Adrenal gland (tissue), 9 donors: ENCODE measurements at regions not wholly inside any gene's neighbourhood (a gene's known extent, or its start where the extent isn't known, plus 50 kb on each side); places are given as distances from the start of the nearest gene placed in this dataset.

Experiments
- DNase-seq, 7 donors: peaks; one replicate each; pipeline ENCODE4 v3.0.0-alpha.2; 2019 to 2020
- H3K27ac ChIP-seq, 5 donors: fragments of 200-600 bp; sonication (generic) in 4 of 5; 1 replicate in 3 of 5; 2 replicates in 2 of 5; pipeline versions ENCODE4 v1.5.1 to v1.8.0; 2016 to 2020; ENCODE audit warnings: mild to moderate bottlenecking in 1 of 5
- H3K27me3 ChIP-seq: fragments of 200-600 bp; 2 replicates; pipeline ENCODE4 v1.8.0; 2021
- H3K36me3 ChIP-seq, 2 donors: fragments of 200-600 bp; replicated peaks in 1 of 2; 1 replicate in 1 of 2; 2 replicates in 1 of 2; pipeline versions ENCODE4 v1.5.1 to v1.8.0; 2018 to 2022
- H3K4me1 ChIP-seq, 2 donors: fragments of 200-600 bp; replicated peaks in 1 of 2; 1 replicate in 1 of 2; 2 replicates in 1 of 2; pipeline versions ENCODE4 v1.5.1 to v1.8.0; 2018 to 2021
- H3K4me3 ChIP-seq, 4 donors: fragments of 200-600 bp; sonication (generic) in 3 of 4; one replicate each; pipeline ENCODE4 v1.5.1; 2016 to 2018
- H3K9me3 ChIP-seq, 3 donors: fragments of 200-600 bp; sonication (generic) in 1 of 3; replicated peaks in 1 of 3; 1 replicate in 2 of 3; 2 replicates in 1 of 3; pipeline versions ENCODE4 v1.5.1 to v1.8.0; 2016 to 2021
- POLR2A ChIP-seq, 2 donors: fragments of 450-650 bp; IDR thresholded peaks; one replicate each; pipeline ENCODE4 v1.6.1; 2017; ENCODE audit warnings: antibody characterized with exemption in 2 of 2, mild to moderate bottlenecking in 2 of 2, moderate library complexity in 1 of 2
- WGBS, 4 donors: extraction: QIAGEN DNeasy Blood & Tissue Kit in 2 of 4; methylation state at CpG; one replicate each; pipeline versions ENCODE4 v1.1.5 to v1.1.7; 2013 to 2017; 5-methylcytosine and 5-hydroxymethylcytosine counted together
- intact Hi-C, 2 donors: fragments of 100-400 bp; cut with DNase I; formaldehyde crosslinking; loops; one replicate each; pipeline versions ENCODE4 v1.14.1 to v1.15.0; 2022 to 2023
- TF ChIP-seq, protein P1 (sequence below), 6 experiments: fragments of 450-650 bp in 4 of 6; fragments of 200-600 bp in 2 of 6; sonication (generic) in 1 of 6; IDR thresholded peaks; 1 replicate in 5 of 6; 2 replicates in 1 of 6; pipeline versions ENCODE4 v1.5.1 to v1.8.0; 2016 to 2021; ENCODE audit warnings: antibody characterized with exemption in 6 of 6, mild to moderate bottlenecking in 2 of 6, moderate library complexity in 1 of 6
- donor health status: healthy with polysubstance abuse.
- donor health status: Bipolar disorder and iron deficiency.
- donor health status: DM: yes; HTN: yes; CAD: no.
- donor health status: DM: no; HTN: no; CAD: no.
- donor health status: DM: no; HTN: no; CAD: no.

DNA sequence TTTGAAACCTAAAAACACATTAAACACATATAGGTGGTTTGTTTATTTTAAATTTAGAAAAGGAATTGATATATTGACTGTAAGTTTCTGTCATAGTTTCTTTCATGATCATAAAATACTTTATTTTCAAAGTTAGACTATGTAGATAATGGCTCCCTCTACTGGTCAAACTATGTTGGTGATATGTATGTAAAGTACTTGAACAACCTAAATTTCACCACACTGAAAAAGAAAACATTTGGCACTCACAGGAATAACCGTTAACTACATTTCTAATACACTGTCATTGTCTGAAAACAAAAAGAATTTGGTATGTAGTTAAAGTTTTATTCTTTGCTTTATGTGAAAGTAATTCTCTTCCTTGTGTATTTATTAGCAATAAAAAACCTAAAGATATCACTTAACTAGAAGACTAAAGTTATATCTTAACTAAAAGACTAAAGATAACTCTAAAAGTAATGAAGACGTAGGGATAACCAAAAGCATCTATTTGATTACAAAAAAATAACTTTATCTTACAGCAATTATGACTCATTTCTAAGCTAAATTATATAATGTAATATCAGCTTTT lies 427.5 kb downstream of the VGLL3 start:
- Histone ChIP-seq H3K4me1 (no peaks in the 10 kb centered on the region), H3K27ac (no peak overlapping the region), H3K9me3 (no peaks in the 10 kb centered on the region), H3K27me3 (no peaks in the 10 kb centered on the region), H3K36me3 (no peaks in the 10 kb centered on the region), H3K4me3 (no peak overlapping the region)
- intact Hi-C loops: no loop called here
- 12 to 17% (median 15%) methylated on average over 2 of the region's 2 CpGs for WGBS, 4 donors
- TF ChIP-seq, protein P1, sequence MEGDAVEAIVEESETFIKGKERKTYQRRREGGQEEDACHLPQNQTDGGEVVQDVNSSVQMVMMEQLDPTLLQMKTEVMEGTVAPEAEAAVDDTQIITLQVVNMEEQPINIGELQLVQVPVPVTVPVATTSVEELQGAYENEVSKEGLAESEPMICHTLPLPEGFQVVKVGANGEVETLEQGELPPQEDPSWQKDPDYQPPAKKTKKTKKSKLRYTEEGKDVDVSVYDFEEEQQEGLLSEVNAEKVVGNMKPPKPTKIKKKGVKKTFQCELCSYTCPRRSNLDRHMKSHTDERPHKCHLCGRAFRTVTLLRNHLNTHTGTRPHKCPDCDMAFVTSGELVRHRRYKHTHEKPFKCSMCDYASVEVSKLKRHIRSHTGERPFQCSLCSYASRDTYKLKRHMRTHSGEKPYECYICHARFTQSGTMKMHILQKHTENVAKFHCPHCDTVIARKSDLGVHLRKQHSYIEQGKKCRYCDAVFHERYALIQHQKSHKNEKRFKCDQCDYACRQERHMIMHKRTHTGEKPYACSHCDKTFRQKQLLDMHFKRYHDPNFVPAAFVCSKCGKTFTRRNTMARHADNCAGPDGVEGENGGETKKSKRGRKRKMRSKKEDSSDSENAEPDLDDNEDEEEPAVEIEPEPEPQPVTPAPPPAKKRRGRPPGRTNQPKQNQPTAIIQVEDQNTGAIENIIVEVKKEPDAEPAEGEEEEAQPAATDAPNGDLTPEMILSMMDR (IDR thresholded peaks at IDR 0.05): peak; percentile 15 to 66 (median 32)
- no peak for TF ChIP-seq POLR2A (IDR thresholded peaks at IDR 0.05)
- no peak for DNase-seq

DNA sequence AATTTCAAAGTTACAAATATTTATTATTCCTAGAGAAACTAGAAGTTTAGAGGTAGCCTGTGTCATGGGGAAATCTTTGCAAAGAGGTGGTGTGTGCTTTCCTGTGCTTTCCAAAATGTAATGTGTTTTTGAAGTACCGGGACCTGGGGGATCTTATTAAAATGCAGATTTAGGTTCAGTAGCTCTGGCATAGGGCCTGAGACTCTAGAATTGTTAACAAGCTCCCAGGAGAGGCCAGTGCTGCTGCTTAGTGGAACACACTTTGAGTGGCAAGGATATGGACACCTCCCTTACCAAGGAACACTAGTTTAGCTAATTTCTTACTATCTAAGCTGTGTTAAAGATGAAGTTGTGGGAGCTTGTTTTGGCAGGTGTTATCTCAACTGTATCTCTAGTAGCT lies 428.9 kb downstream of the VGLL3 start:
- Histone ChIP-seq H3K27ac (no peak overlapping the region), H3K4me3 (no peak overlapping the region), H3K9me3 (no peaks in the 10 kb centered on the region), H3K36me3 (no peaks in the 10 kb centered on the region), H3K4me1 (no peaks in the 10 kb centered on the region), H3K27me3 (no peaks in the 10 kb centered on the region)
- no peak for TF ChIP-seq POLR2A (IDR thresholded peaks at IDR 0.05)
- WGBS, 4 donors: 47 to 69% (median 54%) methylated on average over 1 of the region's 1 CpG
- intact Hi-C loops: no loop called here
- no peak for DNase-seq

DNA sequence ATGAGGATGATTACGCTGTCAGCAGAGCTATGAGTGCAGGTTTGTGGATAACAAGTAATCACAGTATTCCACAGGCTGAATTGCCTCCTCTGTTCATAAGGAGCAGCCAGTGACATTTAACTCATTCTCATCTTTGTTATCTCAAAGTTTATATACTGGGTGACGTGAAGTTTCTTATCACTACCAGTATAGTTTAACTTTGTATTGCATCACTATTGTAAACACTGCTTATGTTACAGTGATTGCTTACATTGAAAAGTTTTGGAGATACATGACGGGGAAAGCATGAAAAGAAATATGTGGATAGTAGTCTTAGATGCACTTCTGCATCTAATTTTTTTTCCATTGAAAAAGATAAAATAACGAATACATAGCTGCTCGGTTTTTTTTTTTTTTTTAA lies 429.7 kb downstream of the VGLL3 start:
- Histone ChIP-seq H3K4me1 (no peaks in the 10 kb centered on the region), H3K27ac (no peak overlapping the region), H3K36me3 (no peaks in the 10 kb centered on the region), H3K4me3 (no peak overlapping the region), H3K27me3 (no peaks in the 10 kb centered on the region), H3K9me3 (no peaks in the 10 kb centered on the region)
- intact Hi-C loops: no loop called here
- no peak for TF ChIP-seq POLR2A (IDR thresholded peaks at IDR 0.05)
- TF ChIP-seq, protein P1 (IDR thresholded peaks at IDR 0.05): no peak
- WGBS, 4 donors: 39 to 57% (median 50%) methylated on average over 5 of the region's 5 CpGs
- DNase-seq: no peak

DNA sequence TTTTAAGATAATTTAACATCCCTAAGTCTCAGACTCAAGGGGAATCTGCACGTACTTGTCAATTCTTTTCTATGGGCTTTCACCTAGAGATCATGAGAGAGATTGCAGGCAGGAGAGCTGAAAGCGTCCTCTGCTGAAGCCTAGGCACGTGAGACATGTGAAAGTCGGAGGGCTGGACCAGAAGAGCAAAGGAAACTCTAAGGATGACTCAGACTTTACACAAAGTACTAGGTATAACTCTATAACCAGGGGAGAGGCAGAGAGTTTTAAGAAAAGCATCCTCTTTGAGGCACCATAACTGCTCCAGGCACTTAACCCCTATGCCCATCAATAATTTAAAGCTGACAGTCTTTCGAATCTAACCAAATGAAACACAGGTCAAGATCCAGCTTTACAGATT lies 436.6 kb downstream of the VGLL3 start:
- no peak for TF ChIP-seq POLR2A (IDR thresholded peaks at IDR 0.05)
- TF ChIP-seq, protein P1 (IDR thresholded peaks at IDR 0.05): no peak
- intact Hi-C loops: no loop called here
- 33 to 45% (median 41%) methylated on average over 5 of the region's 5 CpGs for WGBS, 4 donors

DNA sequence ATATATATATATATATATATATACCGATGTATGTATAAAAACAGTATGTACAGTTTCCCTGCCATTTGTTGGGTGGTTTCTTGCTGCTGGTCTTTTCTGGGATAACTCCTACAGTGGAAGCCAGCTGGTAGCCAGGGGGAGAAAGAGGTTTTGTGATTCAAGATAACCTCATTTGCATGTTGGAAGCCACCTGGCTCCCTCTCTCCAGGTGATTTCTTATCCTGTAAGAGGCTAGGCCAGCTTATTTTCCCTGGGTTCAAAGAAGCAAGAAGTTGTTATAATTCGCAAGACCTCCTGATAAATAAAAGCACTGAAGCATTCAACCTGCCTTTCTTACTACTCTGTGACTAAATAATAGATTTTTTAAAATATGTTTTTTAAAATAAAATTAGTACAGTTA lies 443.3 kb downstream of the VGLL3 start:
- Histone ChIP-seq H3K4me1 (no peaks in the 10 kb centered on the region), H3K27me3 (no peaks in the 10 kb centered on the region), H3K27ac (no peak overlapping the region), H3K9me3 (no peaks in the 10 kb centered on the region), H3K4me3 (no peak overlapping the region), H3K36me3 (no peaks in the 10 kb centered on the region)
- WGBS, 4 donors: 31 to 57% (median 48%) methylated on average over 2 of the region's 2 CpGs
- TF ChIP-seq POLR2A (IDR thresholded peaks at IDR 0.05): no peak
- TF ChIP-seq, protein P1 (IDR thresholded peaks at IDR 0.05): no peak
- intact Hi-C loops: no loop called here
- no peak for DNase-seq

More for the DNA sequence above, 436.6 kb downstream of the VGLL3 start:
- H3K27ac ChIP-seq: no peak overlapping the region
- no peaks in the 10 kb centered on the region for H3K9me3 ChIP-seq
- H3K4me1 ChIP-seq: no peaks in the 10 kb centered on the region
- no peak overlapping the region for H3K4me3 ChIP-seq
- no peak for DNase-seq
- no peaks in the 10 kb centered on the region for H3K27me3 ChIP-seq
- H3K36me3 ChIP-seq: no peaks in the 10 kb centered on the region
